IMR-90 (cell line): ENCODE measurements at regions not wholly inside any gene's neighbourhood (a gene's known extent, or its start where the extent isn't known, plus 50 kb on each side); places are given as distances from the start of the nearest gene placed in this dataset.

Experiments used
- BHLHE40 ChIP-seq: fragments of 150-350 bp; IDR thresholded peaks from 2 replicates; pipeline ENCODE4 v1.6.1; 2016; ENCODE audit warnings: mild to moderate bottlenecking, low read depth, low read length
- CHD1 ChIP-seq: IDR thresholded peaks from 2 replicates; pipeline ENCODE4 v1.6.1; 2012; ENCODE audit warnings: low read depth, low read length, improper control_type of control experiment
- MAFK ChIP-seq: IDR thresholded peaks from 2 replicates; pipeline ENCODE4 v1.6.1; 2012; ENCODE audit warnings: low read depth, low read length, improper control_type of control experiment
- MAZ ChIP-seq: IDR thresholded peaks from 2 replicates; pipeline ENCODE4 v1.6.1; 2012; ENCODE audit warnings: low read depth, mild to moderate bottlenecking, low read length, improper control_type of control experiment, moderate library complexity, borderline replicate concordance
- MXI1 ChIP-seq: IDR thresholded peaks from 2 replicates; pipeline ENCODE4 v1.6.1; 2012; ENCODE audit warnings: low read depth, mild to moderate bottlenecking, low read length, moderate library complexity, borderline replicate concordance
- NFE2L2 ChIP-seq: fragments of 150-350 bp; IDR thresholded peaks from 2 replicates; pipeline ENCODE4 v1.6.1; 2016; ENCODE audit warnings: low read depth, mild to moderate bottlenecking, low read length
- POLR2A ChIP-seq: IDR thresholded peaks from 2 replicates; pipeline ENCODE4 v1.6.1; 2012; ENCODE audit warnings: mild to moderate bottlenecking, low read depth, low read length
- RAD21 ChIP-seq: IDR thresholded peaks from 2 replicates; pipeline ENCODE4 v1.6.1; 2012; ENCODE audit warnings: low read length, improper control_type of control experiment
- RCOR1 ChIP-seq: IDR thresholded peaks from 2 replicates; pipeline ENCODE4 v1.6.1; 2012; ENCODE audit warnings: mild to moderate bottlenecking, low read length, improper control_type of control experiment; ENCODE audit not compliant: insufficient replicate concordance
- RFX5 ChIP-seq: IDR thresholded peaks from 2 replicates; pipeline ENCODE4 v1.8.0; 2012; ENCODE audit warnings: low read depth, mild to moderate bottlenecking, low read length, moderate library complexity
- SMC3 ChIP-seq: fragments of 150-350 bp; IDR thresholded peaks from 2 replicates; pipeline ENCODE4 v1.6.1; 2016; ENCODE audit warnings: low read depth, mild to moderate bottlenecking, antibody characterized with exemption, low read length, moderate library complexity
- TF ChIP-seq, protein P1 (sequence below): conservative IDR thresholded peaks from 2 replicates; pipeline ENCODE4 v1.5.1; 2012; ENCODE audit warnings: mild to moderate bottlenecking, low read depth, low read length, improper control_type of control experiment
- TF ChIP-seq, protein P2 (sequence below): fragments of 150-350 bp; IDR thresholded peaks from 2 replicates; pipeline ENCODE4 v1.6.1; 2017; ENCODE audit warnings: mild to moderate bottlenecking, antibody characterized with exemption, low read length, low read depth

DNA sequence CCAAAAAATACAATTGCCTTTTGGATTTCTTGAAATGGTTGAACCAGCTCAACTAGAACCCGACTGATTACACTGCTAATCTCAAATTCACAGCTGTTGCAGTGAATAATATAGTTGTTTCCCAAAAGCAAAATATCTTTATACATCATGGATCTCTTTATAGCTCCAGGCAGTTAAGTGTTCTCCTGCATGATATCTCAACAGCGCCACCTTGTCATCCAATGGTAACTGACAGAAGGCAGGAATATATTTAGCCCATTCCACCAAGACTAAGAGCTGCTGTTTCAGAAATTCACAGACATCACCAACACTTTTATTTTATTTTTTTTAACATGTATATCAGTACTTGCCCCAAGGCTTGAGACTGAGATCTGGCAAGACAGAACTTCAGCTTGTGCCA lies 1141.0 kb upstream of the PRR20A start:
- TF ChIP-seq MXI1 = no peak
- TF ChIP-seq POLR2A = no peak
- TF ChIP-seq, protein P1, sequence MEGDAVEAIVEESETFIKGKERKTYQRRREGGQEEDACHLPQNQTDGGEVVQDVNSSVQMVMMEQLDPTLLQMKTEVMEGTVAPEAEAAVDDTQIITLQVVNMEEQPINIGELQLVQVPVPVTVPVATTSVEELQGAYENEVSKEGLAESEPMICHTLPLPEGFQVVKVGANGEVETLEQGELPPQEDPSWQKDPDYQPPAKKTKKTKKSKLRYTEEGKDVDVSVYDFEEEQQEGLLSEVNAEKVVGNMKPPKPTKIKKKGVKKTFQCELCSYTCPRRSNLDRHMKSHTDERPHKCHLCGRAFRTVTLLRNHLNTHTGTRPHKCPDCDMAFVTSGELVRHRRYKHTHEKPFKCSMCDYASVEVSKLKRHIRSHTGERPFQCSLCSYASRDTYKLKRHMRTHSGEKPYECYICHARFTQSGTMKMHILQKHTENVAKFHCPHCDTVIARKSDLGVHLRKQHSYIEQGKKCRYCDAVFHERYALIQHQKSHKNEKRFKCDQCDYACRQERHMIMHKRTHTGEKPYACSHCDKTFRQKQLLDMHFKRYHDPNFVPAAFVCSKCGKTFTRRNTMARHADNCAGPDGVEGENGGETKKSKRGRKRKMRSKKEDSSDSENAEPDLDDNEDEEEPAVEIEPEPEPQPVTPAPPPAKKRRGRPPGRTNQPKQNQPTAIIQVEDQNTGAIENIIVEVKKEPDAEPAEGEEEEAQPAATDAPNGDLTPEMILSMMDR = no peak
- TF ChIP-seq RCOR1 = no peak
- TF ChIP-seq RAD21 = no peak
- TF ChIP-seq, protein P2, sequence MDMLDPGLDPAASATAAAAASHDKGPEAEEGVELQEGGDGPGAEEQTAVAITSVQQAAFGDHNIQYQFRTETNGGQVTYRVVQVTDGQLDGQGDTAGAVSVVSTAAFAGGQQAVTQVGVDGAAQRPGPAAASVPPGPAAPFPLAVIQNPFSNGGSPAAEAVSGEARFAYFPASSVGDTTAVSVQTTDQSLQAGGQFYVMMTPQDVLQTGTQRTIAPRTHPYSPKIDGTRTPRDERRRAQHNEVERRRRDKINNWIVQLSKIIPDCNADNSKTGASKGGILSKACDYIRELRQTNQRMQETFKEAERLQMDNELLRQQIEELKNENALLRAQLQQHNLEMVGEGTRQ = no peak
- TF ChIP-seq SMC3 = no peak
- no peak for TF ChIP-seq RFX5
- TF ChIP-seq MAZ = no peak
- TF ChIP-seq NFE2L2 = no peak
- TF ChIP-seq CHD1 = no peak
- no peak for TF ChIP-seq BHLHE40
- no peak for TF ChIP-seq MAFK
